ENCODE measurements at regions not wholly inside any gene's neighbourhood (a gene's known extent, or its start where the extent isn't known, plus 50 kb on each side); places are given as distances from the start of the nearest gene placed in this dataset.

GRCh38 chr3:177441813-177442646 is 244.7 kb upstream of the TBL1XR1 start:
- TF ChIP-seq POLR2A (IDR thresholded peaks at IDR 0.05), result no peak
- TF ChIP-seq, protein P1, sequence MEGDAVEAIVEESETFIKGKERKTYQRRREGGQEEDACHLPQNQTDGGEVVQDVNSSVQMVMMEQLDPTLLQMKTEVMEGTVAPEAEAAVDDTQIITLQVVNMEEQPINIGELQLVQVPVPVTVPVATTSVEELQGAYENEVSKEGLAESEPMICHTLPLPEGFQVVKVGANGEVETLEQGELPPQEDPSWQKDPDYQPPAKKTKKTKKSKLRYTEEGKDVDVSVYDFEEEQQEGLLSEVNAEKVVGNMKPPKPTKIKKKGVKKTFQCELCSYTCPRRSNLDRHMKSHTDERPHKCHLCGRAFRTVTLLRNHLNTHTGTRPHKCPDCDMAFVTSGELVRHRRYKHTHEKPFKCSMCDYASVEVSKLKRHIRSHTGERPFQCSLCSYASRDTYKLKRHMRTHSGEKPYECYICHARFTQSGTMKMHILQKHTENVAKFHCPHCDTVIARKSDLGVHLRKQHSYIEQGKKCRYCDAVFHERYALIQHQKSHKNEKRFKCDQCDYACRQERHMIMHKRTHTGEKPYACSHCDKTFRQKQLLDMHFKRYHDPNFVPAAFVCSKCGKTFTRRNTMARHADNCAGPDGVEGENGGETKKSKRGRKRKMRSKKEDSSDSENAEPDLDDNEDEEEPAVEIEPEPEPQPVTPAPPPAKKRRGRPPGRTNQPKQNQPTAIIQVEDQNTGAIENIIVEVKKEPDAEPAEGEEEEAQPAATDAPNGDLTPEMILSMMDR (IDR thresholded peaks at IDR 0.05), result no peak

Data from testis (tissue), 2 donors.